C4-2B (cell line): ENCODE measurements at regions not wholly inside any gene's neighbourhood (a gene's known extent, or its start where the extent isn't known, plus 50 kb on each side); places are given as distances from the start of the nearest gene placed in this dataset.

Source experiments
- ZFX ChIP-seq: fragments of 450-650 bp; IDR thresholded peaks from 2 replicates; pipeline ENCODE4 v1.6.1; 2017
- TF ChIP-seq, protein P1 (sequence below): fragments of 450-650 bp; conservative IDR thresholded peaks from 2 replicates; pipeline ENCODE4 v1.5.1; 2017; ENCODE audit warnings: mild to moderate bottlenecking

DNA sequence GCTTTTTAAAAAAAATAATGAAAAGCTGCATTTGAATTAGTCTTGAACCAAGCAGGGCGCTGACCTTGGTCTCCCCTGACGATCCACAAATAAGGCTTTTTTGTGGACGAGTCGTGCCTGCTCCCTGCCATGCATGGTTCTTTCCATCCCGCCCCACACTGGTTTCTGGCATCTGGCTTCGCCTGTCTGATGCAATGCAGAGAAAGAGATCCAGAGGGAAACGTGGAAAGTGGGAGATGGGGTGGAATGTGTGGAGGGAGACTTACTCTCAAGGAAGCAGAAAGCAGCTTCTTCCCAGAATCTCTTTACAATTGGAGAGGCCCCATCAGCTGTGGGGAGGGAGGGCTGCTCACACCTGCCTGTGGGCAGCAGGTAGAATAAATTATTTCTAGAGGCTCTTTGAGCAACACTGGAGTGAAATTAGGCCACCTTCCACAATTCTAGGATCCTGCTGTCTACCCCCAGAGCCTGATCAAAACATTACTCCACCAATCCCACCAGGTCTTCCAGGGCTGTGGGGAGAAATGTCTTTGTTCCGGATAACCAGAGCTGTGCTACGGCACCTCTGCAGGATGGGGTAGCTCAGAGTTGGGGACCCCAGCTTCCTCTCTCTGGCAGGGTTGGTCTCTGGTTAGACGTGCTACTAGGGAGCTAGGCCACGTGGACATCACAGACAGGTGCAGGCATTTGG, 183.5 kb downstream of the UQCRFS1 start:
- TF ChIP-seq, protein P1, sequence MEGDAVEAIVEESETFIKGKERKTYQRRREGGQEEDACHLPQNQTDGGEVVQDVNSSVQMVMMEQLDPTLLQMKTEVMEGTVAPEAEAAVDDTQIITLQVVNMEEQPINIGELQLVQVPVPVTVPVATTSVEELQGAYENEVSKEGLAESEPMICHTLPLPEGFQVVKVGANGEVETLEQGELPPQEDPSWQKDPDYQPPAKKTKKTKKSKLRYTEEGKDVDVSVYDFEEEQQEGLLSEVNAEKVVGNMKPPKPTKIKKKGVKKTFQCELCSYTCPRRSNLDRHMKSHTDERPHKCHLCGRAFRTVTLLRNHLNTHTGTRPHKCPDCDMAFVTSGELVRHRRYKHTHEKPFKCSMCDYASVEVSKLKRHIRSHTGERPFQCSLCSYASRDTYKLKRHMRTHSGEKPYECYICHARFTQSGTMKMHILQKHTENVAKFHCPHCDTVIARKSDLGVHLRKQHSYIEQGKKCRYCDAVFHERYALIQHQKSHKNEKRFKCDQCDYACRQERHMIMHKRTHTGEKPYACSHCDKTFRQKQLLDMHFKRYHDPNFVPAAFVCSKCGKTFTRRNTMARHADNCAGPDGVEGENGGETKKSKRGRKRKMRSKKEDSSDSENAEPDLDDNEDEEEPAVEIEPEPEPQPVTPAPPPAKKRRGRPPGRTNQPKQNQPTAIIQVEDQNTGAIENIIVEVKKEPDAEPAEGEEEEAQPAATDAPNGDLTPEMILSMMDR: no peak
- TF ChIP-seq ZFX: no peak
